ENCODE measurements at regions not wholly inside any gene's neighbourhood (a gene's known extent, or its start where the extent isn't known, plus 50 kb on each side); places are given as distances from the start of the nearest gene placed in this dataset.
"Not testable (repeated sequence)": the region's sequence is repeated elsewhere in the genome, so short reads cannot be mapped to it uniquely, and the experiment has no call there.

DNA sequence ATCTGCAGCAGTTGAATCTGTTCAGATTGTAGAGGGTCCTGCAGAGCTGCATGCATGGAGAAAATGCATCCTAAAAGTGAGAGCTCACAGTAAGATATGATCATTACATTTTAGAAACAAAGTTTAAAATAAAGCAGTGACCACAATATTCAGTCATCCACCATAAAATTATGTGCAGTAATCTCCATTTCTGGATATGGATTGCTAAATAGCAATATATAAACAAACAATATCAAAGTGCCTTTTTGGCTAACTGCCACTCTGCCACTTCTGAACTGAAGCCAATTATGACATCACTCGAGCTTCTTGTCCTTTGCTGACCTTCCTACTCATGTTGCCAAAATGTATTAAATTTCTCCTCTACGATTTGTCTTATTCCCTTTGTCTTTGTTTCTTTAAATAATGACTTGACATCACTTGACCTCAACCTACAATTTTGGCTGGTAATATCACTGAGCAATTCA is 262.0 kb upstream of the CXADR start:
- DNase-seq: peak; percentile 82

DNA sequence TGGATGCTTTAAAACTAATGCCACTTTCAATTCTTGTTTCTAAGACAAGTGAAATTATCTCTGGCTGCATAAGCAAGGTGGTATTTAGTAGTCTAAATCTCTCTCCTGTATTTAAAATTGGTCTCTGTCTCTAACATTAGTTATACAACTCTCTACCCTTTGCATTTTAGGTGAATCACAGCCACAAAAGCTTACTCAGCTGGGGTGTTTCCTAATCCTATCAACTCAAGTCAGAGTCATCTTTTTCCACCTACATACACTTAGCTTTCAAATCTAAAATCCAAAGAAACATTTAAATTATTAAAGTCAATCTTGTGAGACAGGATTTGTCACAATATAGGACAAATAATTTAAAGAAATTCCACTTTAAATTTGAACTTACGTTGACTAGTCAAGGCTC is 255.1 kb upstream of the CXADR start:
- no peak for DNase-seq

DNA sequence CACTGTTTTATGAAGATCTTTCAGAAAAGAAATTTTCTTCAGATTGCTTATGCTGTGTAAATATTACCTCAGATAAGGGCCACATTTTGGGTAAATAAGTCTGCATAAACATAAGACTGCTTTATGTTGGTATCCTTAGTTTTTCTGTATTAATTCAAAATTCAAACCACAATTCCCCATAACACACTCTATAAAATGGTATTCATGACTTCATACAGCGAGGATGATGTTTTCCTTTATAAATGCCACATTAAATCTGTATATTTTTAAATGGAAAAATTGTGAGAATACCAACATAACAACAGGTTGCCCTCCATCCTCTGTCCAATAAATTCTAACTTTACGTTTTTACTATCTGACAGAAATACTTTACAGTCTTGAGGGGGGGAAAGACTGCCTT is 248.7 kb upstream of the CXADR start:
- DNase-seq: no peak

DNA sequence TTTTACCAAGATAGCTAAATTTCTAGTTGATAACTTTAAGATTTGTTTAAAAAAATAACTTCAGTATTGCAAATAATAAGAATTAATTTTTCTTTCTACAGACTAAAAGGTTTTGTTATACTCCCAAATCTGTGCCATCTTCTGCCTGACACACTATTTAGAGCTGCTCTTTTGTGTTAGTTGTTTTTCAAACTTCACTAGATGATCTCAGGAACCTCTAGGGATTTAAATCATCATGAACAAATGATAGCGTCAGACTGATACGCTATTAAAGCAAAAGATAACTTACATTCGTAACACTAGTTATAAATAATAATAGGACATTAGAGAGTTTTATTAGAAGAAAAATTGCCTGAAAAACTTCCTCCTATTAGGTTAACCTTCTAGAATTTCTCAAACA is 243.1 kb upstream of the CXADR start:
- DNase-seq: no peak

DNA sequence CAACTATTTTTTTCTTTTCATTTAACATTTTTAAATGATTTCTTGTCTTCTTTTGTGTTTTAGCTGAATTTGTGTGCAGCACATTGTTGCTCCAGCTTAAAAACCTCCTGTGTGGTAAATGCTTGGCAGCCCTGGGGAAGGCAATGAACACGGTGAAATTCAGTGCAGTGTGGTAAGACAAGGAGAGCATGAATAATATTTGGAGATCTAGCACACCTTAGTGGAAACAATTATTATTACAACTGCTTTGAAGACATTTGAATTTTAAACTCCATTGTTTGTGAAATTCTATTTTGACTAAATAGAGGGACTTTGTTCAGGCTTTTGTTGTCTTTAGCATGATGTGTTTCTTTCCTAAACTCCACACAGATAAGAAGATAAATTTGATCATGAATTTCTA is 242.6 kb upstream of the CXADR start:
- DNase-seq: peak; percentile 69

DNA sequence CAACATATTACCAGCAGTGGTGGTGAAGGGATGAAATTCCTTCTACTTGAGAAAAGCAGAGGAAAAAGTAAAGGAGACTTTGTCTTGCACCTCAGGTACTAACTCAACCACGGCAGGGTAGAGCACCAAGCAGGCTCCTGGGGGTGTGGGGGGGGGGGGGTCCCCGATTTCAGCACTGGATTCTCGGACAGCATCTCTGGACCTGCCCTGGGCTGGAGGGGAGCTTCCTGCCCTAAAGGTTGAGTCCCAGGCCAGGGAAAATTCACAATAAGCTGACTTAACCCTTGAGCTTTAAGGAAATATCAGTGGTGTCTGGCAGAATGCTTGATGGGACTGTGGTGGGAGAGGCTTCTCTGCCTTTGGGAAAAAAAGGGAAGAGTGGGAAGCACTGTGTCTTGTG is 233.2 kb upstream of the CXADR start:
- no peak for DNase-seq

DNA sequence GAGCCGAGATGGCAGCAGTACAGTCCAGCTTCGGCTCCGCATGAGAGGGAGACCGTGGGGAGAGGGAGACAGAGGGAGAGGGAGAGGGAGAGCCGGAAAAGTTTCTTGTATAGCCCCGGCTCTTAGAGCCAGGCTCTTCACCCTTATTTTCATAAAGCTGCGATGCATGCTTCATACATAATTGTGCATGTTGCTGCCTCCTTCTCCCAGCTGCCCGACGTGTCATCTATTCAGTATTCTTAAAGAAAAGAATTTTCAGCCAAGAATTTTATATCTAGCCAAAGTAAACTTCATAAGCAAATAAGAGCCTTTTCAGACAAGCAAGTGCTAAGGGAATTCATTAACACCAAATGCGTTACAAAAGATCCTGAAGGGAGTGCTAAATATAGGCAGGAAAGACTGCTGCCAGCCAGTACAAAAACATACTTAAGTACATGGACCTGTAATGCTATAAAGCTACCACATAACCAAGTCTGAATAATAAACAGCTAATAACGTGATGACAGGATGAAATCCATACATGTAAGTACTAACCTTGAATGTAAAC is 219.8 kb upstream of the CXADR start:
- DNase-seq: not testable (repeated sequence)

DNA sequence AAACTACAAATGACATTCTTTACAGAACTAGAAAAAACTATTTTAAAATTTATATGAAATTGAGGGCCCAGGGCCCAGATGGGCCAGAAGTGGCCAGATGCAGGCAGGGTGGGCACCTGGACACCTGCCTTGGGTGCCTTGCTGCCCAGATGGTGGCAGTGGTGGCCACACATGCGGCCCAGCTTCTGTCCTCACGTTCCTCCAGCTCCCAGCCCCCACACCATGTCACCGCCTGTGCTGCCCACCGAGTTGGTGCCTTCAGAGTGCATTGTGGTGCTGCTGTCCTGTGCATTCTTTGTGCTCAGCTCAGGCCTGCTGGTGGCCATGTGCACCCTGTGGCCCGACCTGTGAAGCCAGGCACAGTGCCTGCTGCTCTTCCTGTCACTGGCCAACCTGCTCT is 216.8 kb upstream of the CXADR start:
- no peak for DNase-seq

DNA sequence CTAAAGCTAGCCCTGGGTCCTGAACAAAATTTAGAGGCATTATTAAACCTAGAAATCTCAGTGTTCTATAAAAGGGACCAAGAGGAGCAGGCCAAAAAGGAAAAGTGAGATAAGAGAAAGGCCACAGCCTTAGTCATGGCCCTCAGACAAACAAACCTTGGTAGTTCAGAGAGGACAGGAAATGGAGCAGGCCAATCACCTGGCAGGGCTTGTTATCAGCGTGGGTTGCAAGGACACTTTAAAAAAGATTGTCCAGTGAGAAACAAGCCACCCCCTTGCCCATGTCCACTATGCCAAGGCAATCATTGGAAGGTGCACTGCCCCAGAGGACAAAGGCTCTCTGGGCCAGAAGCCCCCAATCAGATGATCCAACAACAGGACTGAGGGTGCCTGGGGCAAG is 213.3 kb upstream of the CXADR start:
- DNase-seq: not testable (repeated sequence)

DNA sequence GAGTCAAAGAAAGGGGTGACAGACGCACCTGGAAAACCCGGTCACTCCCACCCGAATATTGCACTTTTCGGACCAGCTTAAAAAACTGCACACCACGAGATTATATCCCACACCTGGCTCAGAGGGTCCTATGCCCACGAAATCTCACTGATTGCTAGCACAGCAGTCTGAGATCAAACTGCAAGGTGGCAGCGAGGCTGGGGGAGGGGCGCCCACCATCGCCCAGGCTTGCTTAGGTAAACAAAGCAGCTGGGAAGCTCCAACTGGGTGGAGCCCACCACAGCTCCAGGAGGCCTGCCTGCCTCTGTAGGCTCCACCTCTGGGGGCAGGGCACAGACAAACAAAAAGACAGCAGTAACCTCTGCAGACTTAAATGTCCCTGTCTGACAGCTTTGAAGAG is 185.1 kb upstream of the CXADR start:
- not testable (repeated sequence) for DNase-seq

DNA sequence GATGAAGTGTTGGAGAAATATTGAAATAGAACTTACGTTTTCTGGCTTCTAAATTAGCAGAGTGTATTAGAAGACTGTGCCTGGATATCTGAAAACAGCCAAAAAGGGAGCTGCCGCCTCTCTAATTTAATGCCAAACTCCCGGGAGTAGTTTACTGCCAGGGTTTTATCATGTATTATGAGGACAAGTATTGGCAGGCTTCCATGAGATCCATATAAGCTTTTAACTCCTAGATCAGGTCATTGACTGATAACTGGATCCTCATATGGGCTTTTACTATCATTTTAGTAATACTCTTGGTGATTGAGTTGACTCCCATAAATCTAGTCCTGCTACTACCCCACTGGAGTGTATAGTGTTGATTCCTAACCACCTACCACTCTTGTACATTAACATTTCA is 178.4 kb upstream of the CXADR start:
- peak; percentile 37 for DNase-seq

DNA sequence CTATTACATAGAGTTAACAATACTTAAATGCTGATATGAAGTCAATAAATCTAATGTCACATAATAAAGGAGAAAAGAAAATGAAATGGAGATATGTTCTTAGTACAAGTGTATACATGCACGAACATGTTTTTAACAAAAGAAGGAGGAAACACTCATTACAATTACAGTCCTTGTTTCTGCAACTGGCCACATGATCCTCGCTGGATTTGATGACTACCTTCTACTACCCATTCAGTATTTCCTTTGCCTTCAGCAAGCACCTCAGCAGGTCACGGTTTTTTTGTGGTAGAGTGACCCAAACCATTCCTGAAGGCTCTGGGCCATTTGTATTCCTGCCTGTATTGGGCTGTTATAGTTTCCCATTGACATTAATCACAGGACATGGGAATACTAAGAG is 172.8 kb upstream of the CXADR start:
- no peak for DNase-seq

DNA sequence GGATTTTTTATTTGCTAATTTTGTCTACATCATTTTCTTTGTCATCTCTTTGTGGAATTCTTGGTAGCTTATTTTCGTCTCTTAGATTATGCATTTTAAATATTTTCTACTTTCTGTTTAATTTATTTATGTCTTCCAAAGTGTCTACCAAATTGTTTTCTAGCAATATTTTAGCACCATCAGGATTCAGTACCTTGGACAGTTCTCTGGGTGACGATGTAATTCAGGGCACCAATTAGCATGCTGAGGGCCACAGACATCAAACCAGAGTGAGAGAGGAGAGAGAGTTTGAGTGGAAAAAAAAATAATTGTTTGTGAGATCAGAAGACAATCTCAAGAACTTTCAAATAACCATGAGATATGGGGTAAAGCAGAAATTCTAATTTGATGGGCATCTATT is 169.8 kb upstream of the CXADR start:
- DNase-seq: no peak

DNA sequence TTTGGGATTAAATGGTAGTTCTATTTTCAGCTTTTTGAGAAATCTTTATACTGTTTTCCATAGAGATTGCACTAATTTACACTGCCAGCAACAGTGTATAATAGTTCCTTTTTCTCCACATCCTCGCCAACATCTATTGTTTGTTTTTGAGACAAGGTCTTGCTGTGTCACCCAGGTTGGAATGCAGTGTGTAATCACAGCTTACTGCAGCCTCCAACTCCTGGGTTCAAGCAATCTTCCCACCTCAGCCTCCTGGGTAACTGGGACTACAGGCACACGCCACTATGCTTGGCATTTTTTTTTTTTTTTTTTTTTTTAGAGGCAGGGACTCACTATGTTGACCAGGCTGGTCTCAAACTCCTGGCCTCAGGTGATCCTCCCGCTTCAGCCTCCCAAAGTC is 164.5 kb upstream of the CXADR start:
- no peak for DNase-seq

DNA sequence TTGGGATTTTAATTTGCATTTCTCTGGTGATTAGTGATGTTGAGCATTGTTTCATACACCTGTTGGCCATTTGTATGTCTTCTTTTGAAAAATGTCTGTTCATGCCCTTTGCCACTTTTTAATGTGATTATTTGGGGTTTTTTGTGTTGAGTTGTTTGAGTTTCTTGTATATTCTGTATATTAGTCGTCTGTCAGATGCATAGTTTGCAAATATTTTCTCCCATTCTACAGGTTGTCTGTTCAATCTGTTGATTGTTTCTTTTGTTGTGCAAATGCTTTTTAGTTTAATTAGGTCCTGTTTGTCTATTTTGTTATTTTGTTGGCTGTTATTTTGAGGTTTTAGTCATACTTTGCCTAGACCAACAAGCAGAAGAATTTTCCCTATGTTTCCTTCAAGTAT is 164.0 kb upstream of the CXADR start:
- DNase-seq: no peak

DNA sequence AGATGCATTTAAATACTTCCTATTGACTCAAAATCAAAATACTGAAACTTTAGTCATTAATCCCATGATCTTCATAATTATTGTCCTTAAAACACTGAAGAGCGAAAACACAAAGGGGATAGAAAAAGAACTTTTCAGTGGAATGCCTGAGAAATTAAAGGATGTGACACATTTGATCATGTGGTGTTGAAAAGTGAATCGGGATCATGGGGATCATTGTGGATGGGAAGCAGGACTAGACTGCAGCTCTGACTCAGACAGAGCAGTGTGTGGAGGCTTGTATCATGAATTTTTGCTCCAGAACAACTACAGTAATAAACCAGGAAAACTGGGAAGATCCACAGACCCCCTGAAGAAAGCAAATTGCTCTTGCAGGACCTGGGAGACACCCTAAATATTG is 161.1 kb upstream of the CXADR start:
- peak; percentile 52 for DNase-seq

DNA sequence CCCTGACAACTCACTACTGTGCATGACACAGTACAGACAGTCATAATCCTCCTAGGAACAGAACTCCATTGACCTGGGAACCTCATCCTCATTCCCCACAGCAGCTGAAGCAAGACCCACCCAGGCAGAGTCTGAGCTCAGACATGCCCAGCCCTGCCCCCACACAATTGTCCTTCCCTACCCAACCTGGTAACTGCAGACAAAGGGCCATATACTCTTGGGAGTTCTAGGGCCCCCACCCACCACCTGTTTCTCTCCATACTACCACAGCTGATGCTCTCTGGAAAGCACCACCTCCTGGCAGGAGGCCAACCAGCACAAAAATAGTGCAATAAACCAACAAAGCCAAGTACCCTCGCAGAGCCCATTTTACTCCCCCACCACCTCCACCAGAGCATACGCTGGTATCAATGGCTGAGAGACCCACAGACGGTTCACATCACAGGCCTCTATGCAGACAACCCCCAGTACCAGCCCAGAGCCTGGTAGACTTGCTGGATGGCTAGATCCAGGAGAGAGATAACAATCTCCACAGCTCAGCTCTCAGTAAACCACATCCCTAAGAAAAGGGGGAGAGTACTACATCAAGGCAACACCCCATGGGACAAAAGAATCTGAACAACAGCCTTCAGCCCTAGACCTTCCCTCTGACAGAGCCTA is 159.7 kb upstream of the CXADR start:
- DNase-seq: peak; percentile 99

DNA sequence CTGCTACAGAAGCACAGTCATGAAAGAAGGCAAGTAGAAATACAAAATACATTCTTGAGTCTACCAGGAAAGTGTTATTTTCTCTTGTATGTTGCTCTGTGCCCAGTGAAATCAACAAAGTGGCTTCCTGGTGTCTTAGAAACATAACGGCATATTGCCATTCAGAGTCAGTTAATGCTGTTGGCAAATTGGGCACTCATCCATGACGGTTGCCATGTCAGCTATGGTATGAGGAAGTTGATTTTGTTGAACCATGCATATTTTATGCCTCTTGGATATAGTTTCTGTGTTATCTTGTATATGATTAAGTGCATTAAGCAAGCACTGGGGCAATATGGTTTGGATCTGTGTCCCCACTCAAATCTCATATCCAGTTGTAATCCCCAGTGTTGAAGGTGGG is 153.1 kb upstream of the CXADR start:
- peak; percentile 49 for DNase-seq

DNA sequence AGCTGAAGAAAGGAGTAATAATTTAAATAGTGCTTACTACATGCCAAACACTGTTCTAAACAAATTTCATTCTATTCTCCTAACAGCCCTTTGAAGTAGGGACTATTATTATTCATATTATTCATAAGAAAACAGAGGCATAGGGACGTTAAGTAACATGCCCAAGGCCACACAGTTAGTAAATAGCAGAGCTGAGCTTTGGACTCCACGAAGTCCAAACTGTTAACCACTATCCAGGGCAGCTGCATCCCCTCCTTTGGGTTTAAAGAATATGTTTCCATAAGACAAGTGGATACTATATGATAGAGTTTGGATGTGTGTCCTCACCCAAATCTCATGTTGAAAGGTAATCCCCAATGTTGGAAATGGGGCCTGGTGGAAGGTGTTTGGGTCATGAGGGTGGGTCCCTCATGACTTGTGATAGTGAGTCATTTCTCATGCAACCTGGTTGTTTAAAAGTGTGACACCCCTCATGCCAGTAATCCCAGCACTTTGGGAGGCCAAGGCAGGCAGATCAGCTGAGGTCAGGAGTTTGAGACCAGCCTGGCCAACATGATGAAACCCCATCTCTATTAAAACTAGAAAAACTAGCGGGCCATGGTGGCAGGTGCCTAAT is 144.0 kb upstream of the CXADR start:
- no peak for DNase-seq

DNA sequence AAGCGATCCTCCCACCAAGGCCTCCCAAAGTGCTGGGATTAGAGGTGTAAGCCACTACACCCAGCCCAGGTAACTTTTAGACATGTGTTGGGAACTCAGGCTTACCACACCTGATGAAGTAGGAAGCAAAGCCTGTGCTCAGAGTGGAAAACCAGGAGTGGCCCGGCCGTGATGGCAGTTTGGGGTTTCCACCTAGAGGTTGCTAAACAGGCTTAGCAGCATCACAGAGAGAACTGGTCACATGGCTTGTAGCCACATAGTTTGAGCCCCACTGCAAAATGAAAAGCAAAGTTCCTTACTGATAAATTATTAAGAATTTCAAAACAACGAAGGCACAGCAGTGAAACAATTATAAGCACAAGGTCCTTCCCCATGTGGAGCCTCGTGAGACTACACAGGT is 142.6 kb upstream of the CXADR start:
- peak; percentile 24 for DNase-seq

DNA sequence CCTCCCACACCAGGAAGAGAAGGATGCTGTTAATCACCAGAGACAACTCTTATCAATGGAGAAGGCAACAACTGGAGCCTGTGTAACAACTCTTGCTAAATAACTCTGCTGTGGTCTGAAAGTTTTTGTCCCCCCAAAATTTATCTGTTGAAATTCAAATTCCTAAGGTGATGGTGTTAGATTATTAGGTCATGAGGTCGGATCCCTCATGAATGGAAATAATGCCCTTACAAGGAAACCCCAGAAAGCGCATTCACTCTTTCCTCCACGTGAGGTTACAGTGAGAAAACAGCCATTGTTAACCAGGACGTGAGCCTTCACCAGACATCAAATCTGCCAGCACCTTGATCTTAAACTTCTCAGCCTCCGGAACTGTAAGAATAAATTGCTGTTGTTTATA is 141.9 kb upstream of the CXADR start:
- DNase-seq: no peak

DNA sequence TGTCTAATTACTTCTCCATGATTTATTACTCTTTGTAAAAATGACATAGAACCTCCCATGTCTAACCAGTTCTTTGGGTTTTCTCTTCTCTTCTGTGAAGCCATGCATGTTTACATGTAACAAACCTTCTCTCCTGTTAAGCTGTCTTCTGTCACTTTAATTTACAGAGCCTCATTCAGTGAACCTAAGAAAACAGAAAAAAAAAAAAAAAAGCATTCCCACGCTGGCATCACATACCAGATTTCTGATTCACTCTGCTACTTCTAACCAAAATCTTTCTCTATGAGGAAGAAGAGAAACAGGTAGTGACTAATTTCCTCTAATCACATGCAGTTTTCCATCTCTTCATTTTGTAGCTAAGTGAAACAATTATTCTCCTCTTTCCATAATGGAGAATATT is 141.4 kb upstream of the CXADR start:
- DNase-seq: no peak

DNA sequence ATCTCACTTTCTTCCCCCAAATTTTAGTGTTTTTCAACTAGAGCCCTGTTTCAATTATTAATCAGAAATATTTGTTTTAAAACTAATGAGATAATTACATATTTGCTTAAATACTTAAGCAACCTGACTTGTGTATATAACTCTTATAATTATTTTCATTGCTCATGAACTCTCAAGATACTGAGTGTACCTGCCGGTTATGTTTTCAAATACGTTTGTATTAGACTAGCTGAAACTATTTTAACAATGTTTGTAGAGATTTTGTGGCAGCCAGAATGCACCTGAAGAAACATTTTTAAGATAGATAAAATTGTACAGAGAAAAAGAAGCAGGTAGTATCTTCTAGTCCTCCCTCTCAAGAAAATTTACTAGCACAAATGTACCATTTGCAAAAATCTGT is 140.6 kb upstream of the CXADR start:
- DNase-seq: no peak

DNA sequence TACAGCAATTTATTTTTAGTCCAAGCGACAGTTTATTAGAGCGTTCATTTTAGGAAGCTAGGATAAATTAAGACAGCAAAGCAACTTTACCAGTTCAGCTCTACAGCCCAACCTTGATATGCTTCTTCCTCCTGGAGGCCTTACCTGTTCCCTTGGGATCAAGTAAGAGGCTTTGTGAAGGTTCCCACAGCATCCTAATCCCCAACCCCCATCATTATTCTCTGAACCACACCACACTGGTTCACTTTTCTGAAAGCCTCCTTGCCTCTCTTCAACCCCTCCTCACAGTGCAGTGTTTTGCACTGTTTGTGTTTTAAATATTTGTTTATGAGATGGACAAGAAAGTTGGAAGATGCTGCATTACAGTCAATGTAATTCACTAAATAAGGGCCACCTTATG is 126.3 kb upstream of the CXADR start:
- no peak for DNase-seq

All from NCI-H345 (cell line).